ENCODE measurements at regions not wholly inside any gene's neighbourhood (a gene's known extent, or its start where the extent isn't known, plus 50 kb on each side); places are given as distances from the start of the nearest gene placed in this dataset.

DNA sequence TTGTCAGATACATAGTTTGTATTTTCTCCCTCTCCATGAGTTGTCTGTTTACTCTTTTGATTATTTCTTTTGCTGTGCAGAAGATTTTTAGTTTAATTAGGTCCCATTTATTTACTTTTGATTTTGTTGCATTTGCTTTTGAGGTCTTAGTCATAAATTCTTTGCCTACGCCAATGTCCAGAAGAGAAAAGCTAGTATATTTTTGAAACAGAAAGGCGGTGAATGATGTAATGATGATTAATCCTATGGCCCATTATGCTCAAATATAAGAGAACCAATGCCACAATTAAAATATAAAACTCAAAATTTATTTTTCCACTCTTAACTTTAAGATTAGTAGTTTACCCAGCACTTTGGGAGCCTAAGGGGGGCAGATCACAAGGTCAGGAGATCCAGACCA lies 59.8 kb upstream of the SMIM36 start:
- Histone ChIP-seq H4K20me1 (ENCODE audit: insufficient read depth, low read length) (no peaks in the 10 kb centered on the region), H3K9ac (ENCODE audit: low read length) (no peak overlapping the region), H3K79me2 (ENCODE audit: low read length) (no peaks in the 10 kb centered on the region), H3K4me1 (ENCODE audit: low read length) (no peaks in the 10 kb centered on the region), H3K27ac (ENCODE audit: low read length) (no peak overlapping the region), H3K9me3 (replicated peaks; ENCODE audit: insufficient read depth, low read length) (no peaks in the 10 kb centered on the region), H3K4me3 (ENCODE audit: low read length) (no peak overlapping the region), H3F3A (ENCODE audit: insufficient read depth, low read length) (no peaks in the 10 kb centered on the region), H2AFZ (ENCODE audit: low read length) (no peak overlapping the region), H3K4me2 (ENCODE audit: low read depth, low read length) (no peak overlapping the region), H3K9me2 (replicated peaks; ENCODE audit: insufficient read depth, low read length) (no peaks in the 10 kb centered on the region), H3K27me3 (replicated peaks; ENCODE audit: insufficient read depth, low read length) (peaks cover 4% of the 10 kb centered on the region; the same call in 1 of the 2 replicates), H3K36me3 (replicated peaks; ENCODE audit: insufficient read depth, low read length) (no peaks in the 10 kb centered on the region)
- DNase-seq, result no peak
- TF ChIP-seq EZH2 (optimal IDR thresholded peaks at IDR 0.05; ENCODE audit: low read depth, low read length), result no peak
- no peak for TF ChIP-seq EZH2phosphoT487 (IDR thresholded peaks at IDR 0.05; ENCODE audit: low read length)
- TF ChIP-seq, protein P1, sequence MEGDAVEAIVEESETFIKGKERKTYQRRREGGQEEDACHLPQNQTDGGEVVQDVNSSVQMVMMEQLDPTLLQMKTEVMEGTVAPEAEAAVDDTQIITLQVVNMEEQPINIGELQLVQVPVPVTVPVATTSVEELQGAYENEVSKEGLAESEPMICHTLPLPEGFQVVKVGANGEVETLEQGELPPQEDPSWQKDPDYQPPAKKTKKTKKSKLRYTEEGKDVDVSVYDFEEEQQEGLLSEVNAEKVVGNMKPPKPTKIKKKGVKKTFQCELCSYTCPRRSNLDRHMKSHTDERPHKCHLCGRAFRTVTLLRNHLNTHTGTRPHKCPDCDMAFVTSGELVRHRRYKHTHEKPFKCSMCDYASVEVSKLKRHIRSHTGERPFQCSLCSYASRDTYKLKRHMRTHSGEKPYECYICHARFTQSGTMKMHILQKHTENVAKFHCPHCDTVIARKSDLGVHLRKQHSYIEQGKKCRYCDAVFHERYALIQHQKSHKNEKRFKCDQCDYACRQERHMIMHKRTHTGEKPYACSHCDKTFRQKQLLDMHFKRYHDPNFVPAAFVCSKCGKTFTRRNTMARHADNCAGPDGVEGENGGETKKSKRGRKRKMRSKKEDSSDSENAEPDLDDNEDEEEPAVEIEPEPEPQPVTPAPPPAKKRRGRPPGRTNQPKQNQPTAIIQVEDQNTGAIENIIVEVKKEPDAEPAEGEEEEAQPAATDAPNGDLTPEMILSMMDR (IDR thresholded peaks at IDR 0.05; ENCODE audit: low read length), result no peak

DNA sequence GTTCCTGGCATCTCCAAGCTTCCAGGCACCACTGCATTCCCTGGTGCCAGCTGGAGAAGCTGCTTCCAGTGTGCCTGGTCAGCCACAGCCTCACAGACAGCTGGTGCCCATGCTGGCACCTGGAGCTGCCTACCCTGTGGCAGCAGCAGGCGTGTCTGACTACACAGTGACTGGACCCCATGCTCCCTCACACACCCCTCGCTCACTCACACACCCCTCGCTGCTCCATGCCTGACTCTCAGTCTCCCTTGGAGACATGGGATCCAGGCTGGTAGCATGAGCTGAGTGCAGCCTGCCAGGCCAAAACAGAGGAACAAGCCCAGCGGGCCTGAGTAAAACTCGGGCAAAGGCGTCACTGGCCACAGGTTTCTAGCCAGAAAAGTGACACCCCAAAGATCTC lies 59.1 kb upstream of the SMIM36 start:
- no peak for DNase-seq
- Histone ChIP-seq H3K4me3 (ENCODE audit: low read length) (no peak overlapping the region), H3K27me3 (replicated peaks; ENCODE audit: insufficient read depth, low read length) (peaks cover 4% of the 10 kb centered on the region; the same call in 1 of the 2 replicates), H2AFZ (ENCODE audit: low read length) (no peak overlapping the region), H4K20me1 (ENCODE audit: insufficient read depth, low read length) (no peaks in the 10 kb centered on the region), H3K27ac (ENCODE audit: low read length) (no peak overlapping the region), H3K79me2 (ENCODE audit: low read length) (no peaks in the 10 kb centered on the region), H3K4me2 (ENCODE audit: low read depth, low read length) (no peak overlapping the region), H3F3A (ENCODE audit: insufficient read depth, low read length) (no peaks in the 10 kb centered on the region), H3K4me1 (ENCODE audit: low read length) (no peaks in the 10 kb centered on the region), H3K9me3 (replicated peaks; ENCODE audit: insufficient read depth, low read length) (no peaks in the 10 kb centered on the region), H3K9me2 (replicated peaks; ENCODE audit: insufficient read depth, low read length) (no peaks in the 10 kb centered on the region), H3K9ac (ENCODE audit: low read length) (no peak overlapping the region), H3K36me3 (replicated peaks; ENCODE audit: insufficient read depth, low read length) (no peaks in the 10 kb centered on the region)
- no peak for TF ChIP-seq EZH2 (optimal IDR thresholded peaks at IDR 0.05; ENCODE audit: low read depth, low read length)
- no peak for TF ChIP-seq EZH2phosphoT487 (IDR thresholded peaks at IDR 0.05; ENCODE audit: low read length)
- TF ChIP-seq, protein P1 (IDR thresholded peaks at IDR 0.05; ENCODE audit: low read length), result no peak

DNA sequence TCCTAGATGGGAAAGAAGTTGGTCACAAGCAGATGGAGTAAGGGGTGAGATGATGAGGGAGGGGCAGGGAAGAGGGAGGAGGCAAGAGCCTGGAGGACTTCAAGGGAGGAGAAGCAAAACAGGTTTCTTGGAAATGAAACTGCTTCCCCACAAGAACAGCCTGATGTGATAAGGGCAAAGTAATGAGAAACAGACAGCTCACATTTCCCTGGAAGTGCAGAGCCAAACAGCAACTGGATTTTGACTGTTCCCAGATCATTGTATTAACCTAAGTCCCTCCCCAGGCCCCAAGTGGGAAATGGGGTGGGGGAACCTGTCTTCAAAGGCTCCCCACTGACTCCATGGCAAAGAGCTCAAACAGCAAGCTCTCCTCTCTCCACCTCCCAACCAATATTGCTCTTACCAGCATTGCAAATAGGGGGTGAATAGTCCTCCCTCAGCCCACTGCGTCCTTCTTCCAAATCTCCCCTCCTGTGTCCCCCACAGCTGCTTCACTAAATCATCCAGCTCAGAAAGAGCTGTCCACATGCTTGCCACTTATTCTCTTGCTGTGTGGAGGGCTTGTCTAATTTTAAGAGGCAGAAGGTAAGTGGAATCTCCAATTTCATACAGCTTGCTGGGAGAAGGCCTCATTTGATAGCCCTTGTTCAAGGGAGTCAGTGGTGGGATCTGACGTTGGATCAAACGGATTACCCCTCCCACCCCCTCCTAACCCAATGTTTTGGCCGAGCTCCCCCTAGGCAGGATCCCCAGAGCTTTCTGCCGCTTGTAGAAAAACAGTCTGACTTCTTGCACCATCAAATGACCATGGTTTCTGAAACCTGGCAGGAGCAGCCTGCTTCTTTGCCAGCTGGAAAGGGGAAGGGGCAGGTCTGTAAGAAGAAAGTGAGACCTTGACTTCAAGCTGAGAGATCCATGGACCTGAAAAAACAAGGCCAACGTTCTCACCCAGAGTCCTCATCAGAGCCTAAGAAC lies 56.3 kb upstream of the SMIM36 start:
- Histone ChIP-seq H4K20me1 (ENCODE audit: insufficient read depth, low read length) (no peaks in the 10 kb centered on the region), H3K4me3 (ENCODE audit: low read length) (no peak overlapping the region), H3K79me2 (ENCODE audit: low read length) (no peaks in the 10 kb centered on the region), H3K36me3 (replicated peaks; ENCODE audit: insufficient read depth, low read length) (no peaks in the 10 kb centered on the region), H3K27me3 (replicated peaks; ENCODE audit: insufficient read depth, low read length) (no peaks in the 10 kb centered on the region), H3K4me1 (ENCODE audit: low read length) (peaks cover 15% of the 10 kb centered on the region), H3K9me2 (replicated peaks; ENCODE audit: insufficient read depth, low read length) (no peaks in the 10 kb centered on the region), H3F3A (ENCODE audit: insufficient read depth, low read length) (no peaks in the 10 kb centered on the region), H3K9me3 (replicated peaks; ENCODE audit: insufficient read depth, low read length) (no peaks in the 10 kb centered on the region), H2AFZ (ENCODE audit: low read length) (no peak overlapping the region), H3K27ac (ENCODE audit: low read length) (no peak overlapping the region), H3K4me2 (ENCODE audit: low read depth, low read length) (no peak overlapping the region), H3K9ac (ENCODE audit: low read length) (no peak overlapping the region)
- no peak for DNase-seq
- TF ChIP-seq EZH2phosphoT487 (IDR thresholded peaks at IDR 0.05; ENCODE audit: low read length), result no peak
- no peak for TF ChIP-seq EZH2 (optimal IDR thresholded peaks at IDR 0.05; ENCODE audit: low read depth, low read length)
- TF ChIP-seq, protein P1 (IDR thresholded peaks at IDR 0.05; ENCODE audit: low read length), result no peak
